SK-N-SH treated with all-trans-retinoic acid at 6 μM for 48 hours (cell line): ENCODE measurements at regions not wholly inside any gene's neighbourhood (a gene's known extent, or its start where the extent isn't known, plus 50 kb on each side); places are given as distances from the start of the nearest gene placed in this dataset.

ENCODE experiments used
- ATAC-seq: fragments of 200-7000 bp; cut with Tn5 transposase; 3 replicates; pipeline ENCODE4 v1.9.1; 2020; ENCODE audit warnings: mild to moderate bottlenecking, moderate library complexity
- ARNTL ChIP-seq: fragments of 450-650 bp; formaldehyde crosslinking; IDR thresholded peaks from 2 replicates; pipeline ENCODE4 v1.5.0; 2020; ENCODE audit warnings: low read depth, mild to moderate bottlenecking, moderate library complexity, borderline replicate concordance
- BACH2 ChIP-seq: fragments of 250-450 bp; sonication (Bioruptor Pico); IDR thresholded peaks from 2 replicates; pipeline ENCODE4 v1.9.0; 2021; ENCODE audit warnings: mild to moderate bottlenecking, borderline replicate concordance
- CREB5 ChIP-seq: fragments of 250-450 bp; sonication (Bioruptor Pico); IDR thresholded peaks from 2 replicates; pipeline ENCODE4 v1.5.1; 2020; ENCODE audit warnings: low read depth, mild to moderate bottlenecking, moderate library complexity
- CSDC2 ChIP-seq: fragments of 250-450 bp; sonication (Bioruptor Pico); IDR thresholded peaks from 2 replicates; pipeline ENCODE4 v1.5.0; 2020; ENCODE audit warnings: mild to moderate bottlenecking, moderate library complexity
- ESRRG ChIP-seq: fragments of 250-450 bp; sonication (Bioruptor Pico); IDR thresholded peaks from 2 replicates; pipeline ENCODE4 v1.6.1; 2021; ENCODE audit warnings: mild to moderate bottlenecking
- GLIS3 ChIP-seq: fragments of 250-450 bp; sonication (Bioruptor Pico); IDR thresholded peaks from 2 replicates; pipeline ENCODE4 v1.5.0; 2020; ENCODE audit warnings: mild to moderate bottlenecking, moderate library complexity
- ISL1 ChIP-seq: fragments of 250-450 bp; sonication (Bioruptor Pico); IDR thresholded peaks from 2 replicates; pipeline ENCODE4 v2.1.2; 2022; ENCODE audit warnings: mild to moderate bottlenecking, moderate library complexity
- OSR1 ChIP-seq: fragments of 250-450 bp; sonication (Bioruptor Pico); IDR thresholded peaks from 2 replicates; pipeline ENCODE4 v1.8.0; 2022; ENCODE audit warnings: moderate library complexity, mild to moderate bottlenecking, inconsistent platforms
- PATZ1 ChIP-seq: fragments of 250-450 bp; sonication (Bioruptor Pico); IDR thresholded peaks from 2 replicates; pipeline ENCODE4 v1.8.0; 2020; ENCODE audit warnings: mild to moderate bottlenecking, moderate library complexity, borderline replicate concordance
- POU6F1 ChIP-seq: fragments of 250-450 bp; sonication (Bioruptor Pico); IDR thresholded peaks from 2 replicates; pipeline ENCODE4 v1.8.0; 2021; ENCODE audit warnings: low read depth, mild to moderate bottlenecking, moderate library complexity, borderline replicate concordance
- PPARA ChIP-seq: fragments of 250-450 bp; sonication (Bioruptor Pico); IDR thresholded peaks from 2 replicates; pipeline ENCODE4 v1.5.0; 2020; ENCODE audit warnings: mild to moderate bottlenecking, borderline replicate concordance
- RARB ChIP-seq: fragments of 250-450 bp; sonication (Bioruptor Pico); IDR thresholded peaks from 2 replicates; pipeline ENCODE4 v1.8.0; 2021; ENCODE audit warnings: mild to moderate bottlenecking, moderate library complexity
- SNAI2 ChIP-seq: fragments of 250-450 bp; sonication (Bioruptor Pico); IDR thresholded peaks from 2 replicates; pipeline ENCODE4 v1.5.0; 2020; ENCODE audit warnings: mild to moderate bottlenecking, moderate library complexity
- TCF4 ChIP-seq: fragments of 250-450 bp; sonication (Bioruptor Pico); IDR thresholded peaks from 2 replicates; pipeline ENCODE4 v1.8.0; 2021; ENCODE audit warnings: mild to moderate bottlenecking, moderate library complexity, borderline replicate concordance
- TOX ChIP-seq: fragments of 250-450 bp; sonication (Bioruptor Pico); IDR thresholded peaks from 2 replicates; pipeline ENCODE4 v1.8.0; 2021; ENCODE audit warnings: mild to moderate bottlenecking, moderate library complexity, borderline replicate concordance
- TSHZ2 ChIP-seq: fragments of 250-450 bp; sonication (Bioruptor Pico); IDR thresholded peaks from 2 replicates; pipeline ENCODE4 v1.5.0; 2020; ENCODE audit warnings: mild to moderate bottlenecking, moderate library complexity
- ZC3H10 ChIP-seq: fragments of 250-450 bp; sonication (Bioruptor Pico); IDR thresholded peaks from 2 replicates; pipeline ENCODE4 v1.5.1; 2021; ENCODE audit warnings: mild to moderate bottlenecking, moderate library complexity
- ZFP3 ChIP-seq: fragments of 250-450 bp; sonication (Bioruptor Pico); IDR thresholded peaks from 2 replicates; pipeline ENCODE4 v1.5.0; 2020; ENCODE audit warnings: mild to moderate bottlenecking, moderate library complexity
- ZFP30 ChIP-seq: fragments of 450-650 bp; formaldehyde crosslinking; IDR thresholded peaks from 2 replicates; pipeline ENCODE4 v1.5.0; 2022; ENCODE audit warnings: mild to moderate bottlenecking, moderate library complexity
- ZNF565 ChIP-seq: fragments of 450-650 bp; formaldehyde crosslinking; conservative IDR thresholded peaks from 2 replicates; pipeline ENCODE4 v1.5.0; 2020; ENCODE audit warnings: low read depth, mild to moderate bottlenecking, moderate library complexity
- ZNF8 ChIP-seq: fragments of 450-650 bp; formaldehyde crosslinking; IDR thresholded peaks from 2 replicates; pipeline ENCODE4 v1.5.0; 2020; ENCODE audit warnings: mild to moderate bottlenecking, moderate library complexity
- TF ChIP-seq, protein P1 (sequence below): fragments of 250-450 bp; sonication (Bioruptor Pico); IDR thresholded peaks from 2 replicates; pipeline ENCODE4 v1.5.1; 2021; ENCODE audit warnings: mild to moderate bottlenecking, moderate library complexity

DNA sequence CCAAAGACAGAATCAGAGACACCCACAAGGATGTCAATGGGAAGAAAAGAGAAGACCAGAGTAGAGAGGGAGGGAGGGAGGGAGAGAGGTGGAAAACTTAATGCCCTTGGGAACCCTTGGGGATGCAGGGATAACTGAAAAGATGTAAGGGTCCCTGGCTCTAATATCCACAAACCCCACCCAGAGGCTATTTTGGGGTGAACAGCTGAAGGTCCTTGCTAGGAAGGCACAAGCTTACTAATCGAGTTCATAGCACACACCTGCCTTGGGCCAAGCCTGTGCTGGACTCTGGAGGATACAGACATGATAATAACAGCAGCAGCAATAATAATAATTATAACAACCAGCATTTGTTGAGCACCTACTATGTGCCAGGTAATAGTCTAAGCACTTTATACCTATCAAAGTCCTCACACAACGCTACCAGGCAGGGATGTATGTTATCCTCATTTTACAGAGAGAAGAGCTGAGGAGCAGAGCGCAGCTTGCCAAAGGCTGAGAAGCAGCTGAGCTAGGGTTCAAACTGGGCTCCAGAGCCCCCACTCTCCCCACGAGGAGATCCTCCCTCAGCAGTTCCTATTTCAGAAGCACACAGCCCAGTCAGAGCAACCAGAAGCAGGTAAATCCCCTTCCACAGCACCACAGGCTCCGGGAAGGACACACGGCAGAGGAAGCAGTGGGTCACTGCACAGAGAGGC, 174.2 kb downstream of the ANKRD60 start (continued):
- TF ChIP-seq ZNF8 (CRISPR knock-in tag) (no peak), PPARA (no peak), ARNTL (no peak), TCF4 (CRISPR knock-in tag) (no peak), ZFP3 (CRISPR knock-in tag) (no peak)
- TF ChIP-seq, protein P1, sequence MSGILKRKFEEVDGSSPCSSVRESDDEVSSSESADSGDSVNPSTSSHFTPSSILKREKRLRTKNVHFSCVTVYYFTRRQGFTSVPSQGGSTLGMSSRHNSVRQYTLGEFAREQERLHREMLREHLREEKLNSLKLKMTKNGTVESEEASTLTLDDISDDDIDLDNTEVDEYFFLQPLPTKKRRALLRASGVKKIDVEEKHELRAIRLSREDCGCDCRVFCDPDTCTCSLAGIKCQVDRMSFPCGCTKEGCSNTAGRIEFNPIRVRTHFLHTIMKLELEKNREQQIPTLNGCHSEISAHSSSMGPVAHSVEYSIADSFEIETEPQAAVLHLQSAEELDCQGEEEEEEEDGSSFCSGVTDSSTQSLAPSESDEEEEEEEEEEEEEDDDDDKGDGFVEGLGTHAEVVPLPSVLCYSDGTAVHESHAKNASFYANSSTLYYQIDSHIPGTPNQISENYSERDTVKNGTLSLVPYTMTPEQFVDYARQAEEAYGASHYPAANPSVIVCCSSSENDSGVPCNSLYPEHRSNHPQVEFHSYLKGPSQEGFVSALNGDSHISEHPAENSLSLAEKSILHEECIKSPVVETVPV (CRISPR knock-in tag) = no peak
- TF ChIP-seq, all 23 proteins: peak for 0

GRCh38 chr20:58053391-58054055, 174.9 kb downstream of the ANKRD60 start:
- TF ChIP-seq SNAI2 (no peak), ZNF8 (CRISPR knock-in tag) (no peak), ZNF565 (no peak), POU6F1 (CRISPR knock-in tag) (no peak), CSDC2 (CRISPR knock-in tag) (no peak), OSR1 (CRISPR knock-in tag) (no peak), ZFP30 (CRISPR knock-in tag) (no peak), ESRRG (CRISPR knock-in tag) (no peak), PPARA (no peak), ISL1 (CRISPR knock-in tag) (no peak), BACH2 (no peak), ZC3H10 (CRISPR knock-in tag) (no peak), TCF4 (CRISPR knock-in tag) (no peak)
- TF ChIP-seq, protein P1 (CRISPR knock-in tag) = no peak
- no peak for ATAC-seq

DNA sequence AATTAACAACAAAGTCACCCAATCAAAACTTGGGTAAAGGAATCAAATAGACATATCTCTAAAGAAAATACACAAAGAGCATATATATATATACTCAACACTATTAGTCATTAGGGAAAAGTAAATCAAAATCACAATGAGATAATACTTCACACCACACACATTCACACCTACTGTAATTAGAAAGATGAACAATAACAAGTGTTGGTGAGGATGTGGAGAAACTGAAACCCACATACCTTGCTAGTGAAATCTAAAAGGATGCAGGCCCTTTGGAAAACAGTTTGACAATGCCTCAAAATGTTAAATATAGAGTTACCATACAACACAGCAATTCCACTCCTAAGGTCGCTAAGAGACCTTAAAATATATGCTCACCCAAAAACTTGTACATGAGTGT, 177.1 kb downstream of the ANKRD60 start:
- ATAC-seq = no peak
- no peak for TF ChIP-seq ESRRG (CRISPR knock-in tag)
- TF ChIP-seq CREB5 (CRISPR knock-in tag) = no peak
- no peak for TF ChIP-seq ISL1 (CRISPR knock-in tag)
- TF ChIP-seq ZFP3 (CRISPR knock-in tag) = no peak
- TF ChIP-seq TOX = no peak
- TF ChIP-seq TSHZ2 (CRISPR knock-in tag) = no peak
- no peak for TF ChIP-seq RARB (CRISPR knock-in tag)
- TF ChIP-seq, protein P1 (CRISPR knock-in tag) = no peak
- TF ChIP-seq PATZ1 (CRISPR knock-in tag) = no peak
- no peak for TF ChIP-seq GLIS3 (CRISPR knock-in tag)
- TF ChIP-seq PPARA = no peak
- no peak for TF ChIP-seq BACH2
- TF ChIP-seq TCF4 (CRISPR knock-in tag) = no peak
